GM23338 (cell line): ENCODE measurements at regions not wholly inside any gene's neighbourhood (a gene's known extent, or its start where the extent isn't known, plus 50 kb on each side); places are given as distances from the start of the nearest gene placed in this dataset.

ENCODE experiments used
- ATAC-seq: fragments of 200-7000 bp; cut with Tn5 transposase; 3 replicates; pipeline ENCODE4 v1.9.1; 2020
- DNase-seq: peaks from one replicate; pipeline ENCODE4 v3.0.0-alpha.2; 2015; ENCODE audit warnings: low spot score
- H2AFZ ChIP-seq: fragments of 200-600 bp; sonication (generic); 2 replicates; pipeline ENCODE4 v1.8.0; 2016; ENCODE audit warnings: antibody characterized with exemption, mild to moderate bottlenecking, moderate library complexity
- H3F3A ChIP-seq: fragments of 200-600 bp; sonication (generic); replicated peaks from 2 replicates; pipeline ENCODE4 v1.8.0; 2017; ENCODE audit warnings: antibody characterized with exemption, mixed run types, low read depth
- H3K27ac ChIP-seq: fragments of 200-600 bp; sonication (generic); 2 replicates; pipeline ENCODE4 v1.6.1; 2016; ENCODE audit warnings: low read depth
- H3K27me3 ChIP-seq: fragments of 200-600 bp; sonication (generic); 2 replicates; pipeline ENCODE4 v1.8.0; 2016; ENCODE audit warnings: mild to moderate bottlenecking, mixed run types, moderate library complexity; ENCODE audit not compliant: insufficient read depth
- H3K36me3 ChIP-seq: fragments of 200-600 bp; sonication (generic); 2 replicates; pipeline ENCODE4 v1.8.0; 2016; ENCODE audit warnings: mild to moderate bottlenecking; ENCODE audit not compliant: insufficient read depth
- H3K4me1 ChIP-seq: fragments of 200-600 bp; sonication (generic); 2 replicates; pipeline ENCODE4 v1.8.0; 2016; ENCODE audit warnings: mild to moderate bottlenecking, moderate library complexity; ENCODE audit not compliant: insufficient read depth
- H3K4me2 ChIP-seq: fragments of 200-600 bp; sonication (generic); 2 replicates; pipeline ENCODE4 v1.7.1; 2017; ENCODE audit warnings: mixed run types
- H3K4me3 ChIP-seq: fragments of 200-600 bp; sonication (generic); 2 replicates; pipeline ENCODE4 v1.6.1; 2016; ENCODE audit warnings: mixed run types
- H3K79me2 ChIP-seq: fragments of 200-600 bp; sonication (generic); replicated peaks from 2 replicates; pipeline ENCODE4 v1.8.0; 2017; ENCODE audit warnings: mild to moderate bottlenecking; ENCODE audit not compliant: insufficient read depth
- H3K9me2 ChIP-seq: fragments of 200-600 bp; sonication (generic); 2 replicates; pipeline ENCODE4 v1.8.0; 2017; ENCODE audit not compliant: insufficient read depth
- H4K20me1 ChIP-seq: fragments of 200-600 bp; sonication (generic); replicated peaks from 2 replicates; pipeline ENCODE4 v1.8.0; 2017; ENCODE audit warnings: mild to moderate bottlenecking; ENCODE audit not compliant: insufficient read depth
- H3K27ac Mint-ChIP-seq: 2 replicates; pipeline ENCODE4 v1.8.0; 2020; ENCODE audit warnings: inconsistent platforms, mild to moderate bottlenecking, moderate library complexity, mixed read lengths
- H3K27me3 Mint-ChIP-seq: 3 replicates; pipeline ENCODE4 v1.8.0; 2022; ENCODE audit warnings: low read depth, mild to moderate bottlenecking, moderate library complexity, mixed read lengths, inconsistent platforms; ENCODE audit not compliant: insufficient read depth, poor library complexity
- H3K36me3 Mint-ChIP-seq: 3 replicates; pipeline ENCODE4 v1.8.0; 2021; ENCODE audit warnings: low read depth, mild to moderate bottlenecking, inconsistent platforms, moderate library complexity, mixed read lengths
- H3K4me1 Mint-ChIP-seq: 3 replicates; pipeline ENCODE4 v1.8.0; 2020; ENCODE audit warnings: mild to moderate bottlenecking, inconsistent platforms, mixed read lengths
- H3K4me3 Mint-ChIP-seq: 3 replicates; pipeline ENCODE4 v1.8.0; 2021; ENCODE audit warnings: moderate library complexity, mild to moderate bottlenecking, inconsistent platforms, mixed read lengths
- H3K9me3 Mint-ChIP-seq: 3 replicates; pipeline ENCODE4 v1.8.0; 2020; ENCODE audit warnings: moderate library complexity, mild to moderate bottlenecking, inconsistent platforms, mixed read lengths
- CREB1 ChIP-seq: fragments of 250-450 bp; sonication (Bioruptor Pico); IDR thresholded peaks from 2 replicates; pipeline ENCODE4 v1.5.0; 2020; ENCODE audit warnings: low read depth, mild to moderate bottlenecking, moderate library complexity
- CTCF ChIP-seq, 2 experiments: fragments of 200-600 bp in 1 of 2; sonication (generic) in 1 of 2; conservative IDR thresholded peaks; 2 replicates each; pipeline versions ENCODE4 v1.5.1 to v1.6.1; 2016 to 2017; ENCODE audit warnings: antibody characterized with exemption in 2 of 2, low read depth in 2 of 2, mild to moderate bottlenecking in 2 of 2, moderate library complexity in 1 of 2
- NANOG ChIP-seq: IDR thresholded peaks from 2 replicates; pipeline ENCODE4 v1.6.1; 2016; ENCODE audit warnings: antibody characterized with exemption, borderline replicate concordance
- POLR2AphosphoS5 ChIP-seq: IDR thresholded peaks from 2 replicates; pipeline ENCODE4 v1.6.1; 2016; ENCODE audit warnings: antibody characterized with exemption, low read depth
- ZNF114 ChIP-seq: fragments of 250-450 bp; sonication (Bioruptor Pico); IDR thresholded peaks from 2 replicates; pipeline ENCODE4 v1.5.0; 2020; ENCODE audit warnings: mild to moderate bottlenecking, moderate library complexity
- ZNF462 ChIP-seq: fragments of 250-450 bp; sonication (Bioruptor Pico); IDR thresholded peaks from 2 replicates; pipeline ENCODE4 v1.5.0; 2020; ENCODE audit warnings: mild to moderate bottlenecking, moderate library complexity

- no peak for TF ChIP-seq ZNF462 (CRISPR knock-in tag)
- TF ChIP-seq NANOG, result no peak
- no peak for TF ChIP-seq POLR2AphosphoS5
- TF ChIP-seq CREB1, result no peak
Observed at GRCh38 chr1:82091265-82091664, 290.5 kb downstream of the ADGRL2 start (continued).

GRCh38 chr1:82090104-82090503, 289.4 kb downstream of the ADGRL2 start:
- Mint-ChIP-seq H3K9me3 (no peaks in the 10 kb centered on the region), H3K36me3 (no peaks in the 10 kb centered on the region), H3K27ac (no peak overlapping the region), H3K27me3 (peaks cover 2% of the 10 kb centered on the region), H3K4me3 (no peak overlapping the region), H3K4me1 (peaks cover 4% of the 10 kb centered on the region; the same call in 2 of the 3 replicates)
- no peaks in the 10 kb centered on the region for H3K27me3 ChIP-seq
- DNase-seq (peak; percentile 24), ATAC-seq (no peak)
- H3K4me1 ChIP-seq, result no peaks in the 10 kb centered on the region
- H3K27ac ChIP-seq, result no peak overlapping the region
- H3F3A ChIP-seq, result no peaks in the 10 kb centered on the region
- H4K20me1 ChIP-seq, result no peaks in the 10 kb centered on the region
- H3K79me2 ChIP-seq, result no peaks in the 10 kb centered on the region
- peaks cover 6% of the 10 kb centered on the region; the same call in 1 of the 2 replicates for H3K9me2 ChIP-seq
- H3K4me2 ChIP-seq, result no peak overlapping the region
- TF ChIP-seq CTCF (conservative IDR thresholded peaks at IDR 0.05; ENCODE audit: low read depth in 2 of 2) (peak in 1 of 2 experiments; percentile 49; a peak in 2 of 4 replicates), ZNF114 (no peak)
- H3K4me3 ChIP-seq, result no peak overlapping the region
- H3K36me3 ChIP-seq, result no peaks in the 10 kb centered on the region
- H2AFZ ChIP-seq, result no peak overlapping the region
